IMR-90 (cell line): ENCODE measurements at regions not wholly inside any gene's neighbourhood (a gene's known extent, or its start where the extent isn't known, plus 50 kb on each side); places are given as distances from the start of the nearest gene placed in this dataset.

Experiments used
- MXI1 ChIP-seq: IDR thresholded peaks from 2 replicates; pipeline ENCODE4 v1.6.1; 2012; ENCODE audit warnings: low read depth, mild to moderate bottlenecking, low read length, moderate library complexity, borderline replicate concordance
- POLR2A ChIP-seq: IDR thresholded peaks from 2 replicates; pipeline ENCODE4 v1.6.1; 2012; ENCODE audit warnings: mild to moderate bottlenecking, low read depth, low read length
- TF ChIP-seq, protein P1 (sequence below): conservative IDR thresholded peaks from 2 replicates; pipeline ENCODE4 v1.5.1; 2012; ENCODE audit warnings: mild to moderate bottlenecking, low read depth, low read length, improper control_type of control experiment
- TF ChIP-seq, protein P2 (sequence below): fragments of 150-350 bp; IDR thresholded peaks from 2 replicates; pipeline ENCODE4 v1.6.1; 2017; ENCODE audit warnings: mild to moderate bottlenecking, antibody characterized with exemption, low read length, low read depth

DNA sequence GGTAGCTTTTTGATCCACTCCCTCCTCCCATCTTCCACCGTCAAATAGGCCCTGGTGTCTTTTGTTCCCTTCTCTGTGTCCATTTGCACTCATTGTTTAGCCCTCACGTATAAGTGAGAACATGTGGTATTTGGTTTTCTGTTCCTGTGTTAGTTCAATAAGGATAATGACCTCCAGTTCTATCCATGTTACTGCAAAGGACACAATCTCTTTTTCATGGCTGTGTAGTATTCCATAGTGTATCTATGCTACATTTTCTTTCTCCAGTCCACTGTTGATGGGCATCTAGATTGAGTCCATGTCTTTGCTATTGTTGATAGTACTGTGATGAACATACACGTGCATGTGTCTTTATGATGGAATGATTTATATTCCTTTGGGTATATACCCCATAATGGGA is 136.0 kb upstream of the USP29 start:
- TF ChIP-seq POLR2A (no peak), MXI1 (no peak)
- TF ChIP-seq, protein P1, sequence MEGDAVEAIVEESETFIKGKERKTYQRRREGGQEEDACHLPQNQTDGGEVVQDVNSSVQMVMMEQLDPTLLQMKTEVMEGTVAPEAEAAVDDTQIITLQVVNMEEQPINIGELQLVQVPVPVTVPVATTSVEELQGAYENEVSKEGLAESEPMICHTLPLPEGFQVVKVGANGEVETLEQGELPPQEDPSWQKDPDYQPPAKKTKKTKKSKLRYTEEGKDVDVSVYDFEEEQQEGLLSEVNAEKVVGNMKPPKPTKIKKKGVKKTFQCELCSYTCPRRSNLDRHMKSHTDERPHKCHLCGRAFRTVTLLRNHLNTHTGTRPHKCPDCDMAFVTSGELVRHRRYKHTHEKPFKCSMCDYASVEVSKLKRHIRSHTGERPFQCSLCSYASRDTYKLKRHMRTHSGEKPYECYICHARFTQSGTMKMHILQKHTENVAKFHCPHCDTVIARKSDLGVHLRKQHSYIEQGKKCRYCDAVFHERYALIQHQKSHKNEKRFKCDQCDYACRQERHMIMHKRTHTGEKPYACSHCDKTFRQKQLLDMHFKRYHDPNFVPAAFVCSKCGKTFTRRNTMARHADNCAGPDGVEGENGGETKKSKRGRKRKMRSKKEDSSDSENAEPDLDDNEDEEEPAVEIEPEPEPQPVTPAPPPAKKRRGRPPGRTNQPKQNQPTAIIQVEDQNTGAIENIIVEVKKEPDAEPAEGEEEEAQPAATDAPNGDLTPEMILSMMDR, result no peak
- TF ChIP-seq, protein P2, sequence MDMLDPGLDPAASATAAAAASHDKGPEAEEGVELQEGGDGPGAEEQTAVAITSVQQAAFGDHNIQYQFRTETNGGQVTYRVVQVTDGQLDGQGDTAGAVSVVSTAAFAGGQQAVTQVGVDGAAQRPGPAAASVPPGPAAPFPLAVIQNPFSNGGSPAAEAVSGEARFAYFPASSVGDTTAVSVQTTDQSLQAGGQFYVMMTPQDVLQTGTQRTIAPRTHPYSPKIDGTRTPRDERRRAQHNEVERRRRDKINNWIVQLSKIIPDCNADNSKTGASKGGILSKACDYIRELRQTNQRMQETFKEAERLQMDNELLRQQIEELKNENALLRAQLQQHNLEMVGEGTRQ, result no peak
